ENCODE measurements at regions not wholly inside any gene's neighbourhood (a gene's known extent, or its start where the extent isn't known, plus 50 kb on each side); places are given as distances from the start of the nearest gene placed in this dataset.
"Not testable (repeated sequence)": the region's sequence is repeated elsewhere in the genome, so short reads cannot be mapped to it uniquely, and the experiment has no call there.

GRCh38 chr2:200102971-200103370, 147.6 kb downstream of the MAIP1 start:
- DNase-seq = no peak

GRCh38 chr2:200104015-200104414, 148.6 kb downstream of the MAIP1 start:
- no peak for DNase-seq

- no peak for DNase-seq
These were observed 152.3 kb downstream of the MAIP1 start for GRCh38 chr2:200107514-200108217.

- DNase-seq = no peak
These were observed 154.0 kb downstream of the MAIP1 start for GRCh38 chr2:200109421-200109820.

- DNase-seq = no peak
These were observed 155.0 kb downstream of the MAIP1 start for GRCh38 chr2:200110381-200110780.

GRCh38 chr2:200113016-200113799, 157.8 kb downstream of the MAIP1 start:
- DNase-seq = not testable (repeated sequence)

GRCh38 chr2:200119236-200119635, 163.9 kb downstream of the MAIP1 start:
- DNase-seq = no peak

- DNase-seq = no peak
These were observed 166.5 kb downstream of the MAIP1 start for GRCh38 chr2:200121931-200122330.

- no peak for DNase-seq
These were observed 167.3 kb downstream of the MAIP1 start for GRCh38 chr2:200122683-200123082.

- DNase-seq = not testable (repeated sequence)
These were observed 169.4 kb downstream of the MAIP1 start for GRCh38 chr2:200124665-200125368.

GRCh38 chr2:200125444-200126284, 170.3 kb downstream of the MAIP1 start:
- no peak for DNase-seq

GRCh38 chr2:200126285-200126670, 170.9 kb downstream of the MAIP1 start:
- not testable (repeated sequence) for DNase-seq

- DNase-seq = not testable (repeated sequence)
These were observed 171.3 kb downstream of the MAIP1 start for GRCh38 chr2:200126680-200127079.

GRCh38 chr2:200127848-200128247, 172.5 kb downstream of the MAIP1 start:
- peak; percentile 30 for DNase-seq

GRCh38 chr2:200128296-200128695, 172.9 kb downstream of the MAIP1 start:
- DNase-seq = peak; percentile 85

- DNase-seq = no peak
These were observed 174.5 kb downstream of the MAIP1 start for GRCh38 chr2:200129721-200130462.

- DNase-seq = no peak
These were observed 175.4 kb downstream of the MAIP1 start for GRCh38 chr2:200130762-200131166.

- no peak for DNase-seq
These were observed 175.2 kb upstream of the SPATS2L start for GRCh38 chr2:200131307-200131706.

GRCh38 chr2:200135082-200135481, 171.4 kb upstream of the SPATS2L start:
- no peak for DNase-seq

GRCh38 chr2:200136655-200137054, 169.8 kb upstream of the SPATS2L start:
- DNase-seq = no peak

GRCh38 chr2:200137271-200137670, 169.2 kb upstream of the SPATS2L start:
- DNase-seq = no peak

Measured in muscle of arm (tissue), 1 donor.